Prostate gland (tissue), 2 donors: ENCODE measurements at regions not wholly inside any gene's neighbourhood (a gene's known extent, or its start where the extent isn't known, plus 50 kb on each side); places are given as distances from the start of the nearest gene placed in this dataset.

Source experiments
- POLR2A ChIP-seq: fragments of 450-650 bp; IDR thresholded peaks from one replicate; pipeline ENCODE4 v1.6.1; 2016; ENCODE audit warnings: antibody characterized with exemption, mild to moderate bottlenecking
- TF ChIP-seq, protein P1 (sequence below), 4 experiments: fragments of 200-600 bp in 2 of 4; fragments of 450-650 bp in 2 of 4; sonication (generic) in 2 of 4; IDR thresholded peaks; 1 replicate in 3 of 4; 2 replicates in 1 of 4; pipeline ENCODE4 v1.5.1; 2016 to 2019; ENCODE audit warnings: antibody characterized with exemption in 4 of 4, mild to moderate bottlenecking in 2 of 4, moderate library complexity in 2 of 4

DNA sequence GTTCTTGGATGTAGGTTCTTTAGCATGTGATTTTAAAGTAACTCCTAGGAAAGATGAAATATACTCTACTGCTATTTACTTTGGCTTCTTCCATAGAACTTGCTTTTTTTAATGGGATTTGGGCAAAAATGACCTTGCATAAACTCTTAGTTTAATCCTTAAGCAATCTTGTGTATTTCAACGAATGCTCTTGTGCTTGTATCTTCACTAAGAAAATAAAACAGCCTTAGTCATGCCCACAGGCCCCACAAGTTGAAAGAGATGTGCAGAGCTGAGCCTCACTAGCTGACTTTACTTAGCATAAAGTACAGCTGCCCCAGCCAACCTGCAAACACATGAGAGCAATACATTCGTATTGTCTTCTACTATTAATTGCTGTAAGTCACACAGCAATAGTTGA is 1609.2 kb downstream of the STIM2 start:
- TF ChIP-seq, protein P1, sequence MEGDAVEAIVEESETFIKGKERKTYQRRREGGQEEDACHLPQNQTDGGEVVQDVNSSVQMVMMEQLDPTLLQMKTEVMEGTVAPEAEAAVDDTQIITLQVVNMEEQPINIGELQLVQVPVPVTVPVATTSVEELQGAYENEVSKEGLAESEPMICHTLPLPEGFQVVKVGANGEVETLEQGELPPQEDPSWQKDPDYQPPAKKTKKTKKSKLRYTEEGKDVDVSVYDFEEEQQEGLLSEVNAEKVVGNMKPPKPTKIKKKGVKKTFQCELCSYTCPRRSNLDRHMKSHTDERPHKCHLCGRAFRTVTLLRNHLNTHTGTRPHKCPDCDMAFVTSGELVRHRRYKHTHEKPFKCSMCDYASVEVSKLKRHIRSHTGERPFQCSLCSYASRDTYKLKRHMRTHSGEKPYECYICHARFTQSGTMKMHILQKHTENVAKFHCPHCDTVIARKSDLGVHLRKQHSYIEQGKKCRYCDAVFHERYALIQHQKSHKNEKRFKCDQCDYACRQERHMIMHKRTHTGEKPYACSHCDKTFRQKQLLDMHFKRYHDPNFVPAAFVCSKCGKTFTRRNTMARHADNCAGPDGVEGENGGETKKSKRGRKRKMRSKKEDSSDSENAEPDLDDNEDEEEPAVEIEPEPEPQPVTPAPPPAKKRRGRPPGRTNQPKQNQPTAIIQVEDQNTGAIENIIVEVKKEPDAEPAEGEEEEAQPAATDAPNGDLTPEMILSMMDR (IDR thresholded peaks at IDR 0.05) = no peak
- no peak for TF ChIP-seq POLR2A
